GM18508 (cell line): ENCODE measurements at regions not wholly inside any gene's neighbourhood (a gene's known extent, or its start where the extent isn't known, plus 50 kb on each side); places are given as distances from the start of the nearest gene placed in this dataset.

ENCODE experiments used
- ATAC-seq: cut with Tn5 transposase; IDR thresholded peaks from one replicate; pipeline ENCODE4 v1.9.1; 2021; ENCODE audit warnings: moderate number of reproducible peaks; ENCODE audit not compliant: insufficient read depth, unreplicated experiment

DNA sequence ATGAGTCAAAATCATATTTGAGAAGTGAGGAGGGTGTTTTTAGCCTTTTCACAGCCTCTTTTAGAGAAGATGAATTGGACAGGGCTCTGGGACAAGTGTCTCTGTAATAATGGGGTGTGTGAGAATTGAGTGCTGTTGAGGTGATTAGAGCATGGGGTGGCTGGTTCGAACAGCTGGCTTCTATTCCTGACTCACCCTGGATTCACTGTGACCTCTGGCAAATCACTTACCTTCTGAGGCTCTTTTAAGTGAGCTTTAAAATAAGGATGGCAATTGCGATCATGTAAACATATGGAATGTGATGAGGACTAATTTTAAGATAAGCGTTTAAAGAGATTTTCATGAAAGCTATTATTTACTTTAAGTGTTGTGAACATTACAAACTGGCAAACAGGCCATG lies 243.4 kb downstream of the ADGRL2 start:
- no peak for ATAC-seq

DNA sequence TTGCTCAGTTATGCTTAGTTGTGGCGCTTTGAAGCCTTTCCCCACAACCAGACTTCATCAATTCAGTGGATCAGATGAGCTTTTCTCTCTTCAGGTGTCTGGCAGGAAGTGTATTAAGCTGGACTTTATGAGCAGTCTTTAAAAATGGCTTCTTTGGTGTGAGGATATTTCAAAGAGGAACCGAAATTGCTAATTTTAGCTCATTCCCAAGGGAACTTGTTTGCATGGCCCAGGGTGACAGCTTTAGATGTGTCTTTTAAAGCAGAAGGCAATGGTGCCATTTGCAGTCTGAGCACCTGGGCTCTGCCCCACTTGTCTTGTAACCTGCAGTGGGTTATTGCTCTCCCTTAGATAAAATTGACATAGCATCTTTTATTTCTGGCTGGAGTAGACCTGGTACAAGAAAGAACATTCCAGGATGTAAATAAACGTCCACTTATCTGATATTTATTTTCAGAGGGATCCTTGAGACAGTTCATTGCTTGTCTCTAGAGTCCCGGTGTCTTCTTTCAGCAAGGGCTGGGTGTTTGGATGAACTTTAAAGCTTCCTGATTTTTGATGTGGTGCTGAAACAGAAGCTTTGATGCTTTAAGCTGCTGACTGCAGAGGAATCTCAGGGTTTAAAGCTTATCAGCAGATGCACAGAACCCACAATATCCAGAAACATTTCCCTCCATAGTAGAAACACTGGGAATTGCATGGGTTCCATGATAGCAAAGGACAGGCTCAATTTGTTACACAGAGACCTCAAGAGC lies 241.7 kb downstream of the ADGRL2 start:
- no peak for ATAC-seq
